ENCODE measurements at regions not wholly inside any gene's neighbourhood (a gene's known extent, or its start where the extent isn't known, plus 50 kb on each side); places are given as distances from the start of the nearest gene placed in this dataset.

- POLR2A ChIA-PET: no interaction called here
- SMC1A ChIA-PET (ENCODE audit: uncharacterized antibody, unreplicated experiment): no interaction called here
- DNase-seq (ENCODE audit: low read depth, low spot score): no peak
- CTCF ChIA-PET: no interaction called here
- no peaks in the 10 kb centered on the region for H4K20me1 ChIP-seq (ENCODE audit: control insufficient read depth, insufficient read depth)
- H3K4me1 ChIP-seq (ENCODE audit: control insufficient read depth, insufficient read depth, low read length): no peaks in the 10 kb centered on the region
- no peak for ATAC-seq
- in situ Hi-C loops (cut with MboI): no loop called here
- H2AFZ ChIP-seq (ENCODE audit: control insufficient read depth, low read depth, low read length): no peak overlapping the region
- WGBS (ENCODE audit: insufficient coverage, insufficient replicate concordance, low lambda C conversion rate, missing lambda C conversion rate): 0% methylated on average over 1 of the region's 1 CpG
- no peaks in the 10 kb centered on the region for H3K9me3 ChIP-seq (replicated peaks; ENCODE audit: control insufficient read depth, insufficient read depth, low read length)
- H3K4me3 ChIP-seq: no peak overlapping the region
- RAD21 ChIA-PET (ENCODE audit: unreplicated experiment): no interaction called here
- no peak for FAIRE-seq
- H3K27ac ChIP-seq (ENCODE audit: control insufficient read depth, insufficient read depth): no peak overlapping the region
- intact Hi-C loops (cut with micrococcal nuclease; ENCODE audit: unreplicated experiment): no loop called here
- no peak for TF ChIP-seq CBX5 (IDR thresholded peaks at IDR 0.05; ENCODE audit: low read depth)
- no peak for TF ChIP-seq TAF1 (IDR thresholded peaks at IDR 0.05; ENCODE audit: borderline replicate concordance, low read depth, low read length)
- no peak for TF ChIP-seq PML (IDR thresholded peaks at IDR 0.05; ENCODE audit: low read length)
- TF ChIP-seq POLR2AphosphoS5 (IDR thresholded peaks at IDR 0.05; ENCODE audit: low read length): no peak
- no peak for TF ChIP-seq KDM1A (IDR thresholded peaks at IDR 0.05; ENCODE audit: borderline replicate concordance)
- no peak for TF ChIP-seq KLF5 (IDR thresholded peaks at IDR 0.05; ENCODE audit: partially characterized antibody)
- TF ChIP-seq TCF3 (IDR thresholded peaks at IDR 0.05; ENCODE audit: borderline replicate concordance, insufficient read depth, low read depth, low read length): no peak
- no peak for TF ChIP-seq GABPA (IDR thresholded peaks at IDR 0.05; ENCODE audit: low read depth)
- no peak for TF ChIP-seq ASH2L (IDR thresholded peaks at IDR 0.05; ENCODE audit: borderline replicate concordance, low read depth)
- TF ChIP-seq PBX3 (IDR thresholded peaks at IDR 0.05; ENCODE audit: insufficient replicate concordance, low read depth, low read length): no peak
- no peak for TF ChIP-seq CHD4 (IDR thresholded peaks at IDR 0.05)
- no peak for TF ChIP-seq BACH1 (IDR thresholded peaks at IDR 0.05; ENCODE audit: borderline replicate concordance)
- TF ChIP-seq STAT3 (IDR thresholded peaks at IDR 0.05; ENCODE audit: low read depth, low read length): no peak
- no peak for TF ChIP-seq SMAD5 (IDR thresholded peaks at IDR 0.05; ENCODE audit: low read depth)
- TF ChIP-seq ZNF24 (IDR thresholded peaks at IDR 0.05): no peak
- TF ChIP-seq NRF1 (conservative IDR thresholded peaks at IDR 0.05; ENCODE audit: low read depth, low read length): no peak
- TF ChIP-seq, protein P1, sequence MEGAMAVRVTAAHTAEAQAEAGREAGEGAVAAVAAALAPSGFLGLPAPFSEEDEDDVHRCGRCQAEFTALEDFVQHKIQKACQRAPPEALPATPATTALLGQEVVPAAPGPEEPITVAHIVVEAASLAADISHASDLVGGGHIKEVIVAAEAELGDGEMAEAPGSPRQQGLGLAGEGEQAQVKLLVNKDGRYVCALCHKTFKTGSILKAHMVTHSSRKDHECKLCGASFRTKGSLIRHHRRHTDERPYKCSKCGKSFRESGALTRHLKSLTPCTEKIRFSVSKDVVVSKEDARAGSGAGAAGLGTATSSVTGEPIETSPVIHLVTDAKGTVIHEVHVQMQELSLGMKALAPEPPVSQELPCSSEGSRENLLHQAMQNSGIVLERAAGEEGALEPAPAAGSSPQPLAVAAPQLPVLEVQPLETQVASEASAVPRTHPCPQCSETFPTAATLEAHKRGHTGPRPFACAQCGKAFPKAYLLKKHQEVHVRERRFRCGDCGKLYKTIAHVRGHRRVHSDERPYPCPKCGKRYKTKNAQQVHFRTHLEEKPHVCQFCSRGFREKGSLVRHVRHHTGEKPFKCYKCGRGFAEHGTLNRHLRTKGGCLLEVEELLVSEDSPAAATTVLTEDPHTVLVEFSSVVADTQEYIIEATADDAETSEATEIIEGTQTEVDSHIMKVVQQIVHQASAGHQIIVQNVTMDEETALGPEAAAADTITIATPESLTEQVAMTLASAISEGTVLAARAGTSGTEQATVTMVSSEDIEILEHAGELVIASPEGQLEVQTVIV (IDR thresholded peaks at IDR 0.05; ENCODE audit: borderline replicate concordance, partially characterized antibody): no peak
- no peak for TF ChIP-seq POLR2AphosphoS2 (IDR thresholded peaks at IDR 0.05; ENCODE audit: low read depth, low read length)
- no peak overlapping the region for H3K4me2 ChIP-seq (ENCODE audit: control insufficient read depth, insufficient read depth)
- H3K27me3 ChIP-seq (replicated peaks in 1 of 2; ENCODE audit: control insufficient read depth in 2 of 2, insufficient read depth in 2 of 2, low read length in 1 of 2): no peaks in the 10 kb centered on the region
- H3K36me3 ChIP-seq (ENCODE audit: control insufficient read depth in 2 of 2, insufficient read depth in 2 of 2, low read length in 1 of 2): no peaks in the 10 kb centered on the region
- H3K9ac ChIP-seq (ENCODE audit: control insufficient read depth, insufficient read depth, low read length): no peak overlapping the region
- no peaks in the 10 kb centered on the region for H3K79me2 ChIP-seq (ENCODE audit: control insufficient read depth, insufficient read depth, low read length)
- no TSS peak for BruUV-seq (replicated peaks)
Measured at GRCh38 chr7:32395168-32395567, 95.0 kb downstream of the LSM5 start.
